Transverse colon (tissue), 4 donors: ENCODE measurements at regions not wholly inside any gene's neighbourhood (a gene's known extent, or its start where the extent isn't known, plus 50 kb on each side); places are given as distances from the start of the nearest gene placed in this dataset.
"Not testable (repeated sequence)": the region's sequence is repeated elsewhere in the genome, so short reads cannot be mapped to it uniquely, and the experiment has no call there.

ENCODE experiments used
- DNase-seq: peaks from one replicate; pipeline ENCODE4 v3.0.0-alpha.2; 2019
- H3K27ac ChIP-seq, 4 donors: fragments of 200-600 bp; sonication (generic); 2 replicates each; pipeline ENCODE4 v1.5.1; 2016 to 2018; ENCODE audit warnings: inconsistent platforms in 4 of 4
- H3K27me3 ChIP-seq: fragments of 200-600 bp; sonication (generic); 2 replicates; pipeline ENCODE4 v1.5.1; 2017; ENCODE audit warnings: inconsistent platforms
- H3K36me3 ChIP-seq, 4 donors: fragments of 200-600 bp; sonication (generic); 2 replicates each; pipeline ENCODE4 v1.5.1; 2017 to 2019; ENCODE audit warnings: inconsistent platforms in 4 of 4
- H3K4me1 ChIP-seq, 4 donors: fragments of 200-600 bp; sonication (generic); 2 replicates each; pipeline ENCODE4 v1.5.1; 2017 to 2020; ENCODE audit warnings: inconsistent platforms in 4 of 4
- H3K4me3 ChIP-seq, 4 donors: fragments of 200-600 bp; sonication (generic); 1 replicate in 1 of 4; 2 replicates in 3 of 4; pipeline versions ENCODE4 v1.5.1 to v1.6.1; 2017 to 2019; ENCODE audit warnings: inconsistent platforms in 4 of 4
- H3K9me3 ChIP-seq, 2 donors: fragments of 200-600 bp; sonication (generic); 2 replicates each; pipeline ENCODE4 v1.5.1; 2017 to 2019; ENCODE audit warnings: inconsistent platforms in 2 of 2
- CTCF ChIP-seq, 5 experiments: fragments of 200-600 bp in 3 of 5; fragments of 450-650 bp in 2 of 5; sonication (generic) in 3 of 5; IDR thresholded peaks; 1 replicate in 2 of 5; 2 replicates in 3 of 5; pipeline ENCODE4 v1.5.1; 2016 to 2017; ENCODE audit warnings: antibody characterized with exemption in 5 of 5, inconsistent platforms in 3 of 5, mild to moderate bottlenecking in 2 of 5, moderate library complexity in 1 of 5
- EP300 ChIP-seq: sonication (generic); formaldehyde crosslinking; IDR thresholded peaks from one replicate; pipeline ENCODE4 v1.6.1; 2017; ENCODE audit warnings: antibody characterized with exemption, low read depth
- POLR2A ChIP-seq: fragments of 450-650 bp; IDR thresholded peaks from one replicate; pipeline ENCODE4 v1.6.1; 2016; ENCODE audit warnings: antibody characterized with exemption, mild to moderate bottlenecking, moderate library complexity
- POLR2AphosphoS5 ChIP-seq, 3 donors: sonication (generic); formaldehyde crosslinking; IDR thresholded peaks; one replicate each; pipeline ENCODE4 v1.6.1; 2016; ENCODE audit warnings: antibody characterized with exemption in 3 of 3
- WGBS, 2 donors: methylation state at CpG; one replicate each; pipeline ENCODE4 v1.1.5; 2018; ENCODE audit warnings: low coverage in 1 of 2; 5-methylcytosine and 5-hydroxymethylcytosine counted together
- in situ Hi-C, 4 donors: fragments of 200-750 bp; cut with MboI; loops; one replicate each; pipeline versions ENCODE4 v1.15.0 to v1.15.1; 2017; ENCODE audit warnings: low sequenced_read_pairs in 3 of 4, low pct_ligation_motif_present in 1 of 4, low pct_unique_long_range_greater_than_20kb in 1 of 4
- intact Hi-C: fragments of 100-400 bp; cut with DNase I; formaldehyde crosslinking; loops from one replicate; pipeline ENCODE4 v1.15.1; 2023; ENCODE audit warnings: low total_unique reads

DNA sequence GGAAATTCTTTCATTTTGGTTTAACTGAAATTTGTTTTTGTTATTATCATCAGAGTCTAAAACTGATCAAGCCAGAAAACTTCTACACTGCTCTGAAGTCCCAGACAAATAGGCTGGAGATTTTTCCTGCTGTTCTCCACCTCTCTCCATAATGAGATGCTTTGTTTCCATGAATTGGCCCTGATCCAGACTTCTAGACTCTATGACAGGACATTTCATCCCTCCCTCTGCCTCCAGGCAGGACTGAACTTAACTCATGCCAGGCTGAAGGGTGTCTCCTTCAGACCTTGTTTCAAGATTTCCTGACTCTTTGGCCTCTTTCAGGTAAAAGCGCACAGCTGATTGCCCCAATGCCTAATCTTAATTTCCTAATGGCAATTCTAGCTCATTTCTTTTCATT, 69.1 kb upstream of the HOXC13 start:
- WGBS, 2 donors, result 86% methylated on average over 1 of the region's 1 CpG; no CpG with 5 or more reads in 1 of the 2 donors
- in situ Hi-C loops, result no loop called here
- DNase-seq, result no peak
- H3K4me3 ChIP-seq, result no peak overlapping the region
- H3K9me3 ChIP-seq, result no peaks in the 10 kb centered on the region
- no peaks in the 10 kb centered on the region for H3K36me3 ChIP-seq
- intact Hi-C loops, result no loop called here
- H3K27ac ChIP-seq, result no peak overlapping the region
- TF ChIP-seq POLR2A, result no peak
- peaks cover 50% of the 10 kb centered on the region for H3K27me3 ChIP-seq
- no peaks in the 10 kb centered on the region for H3K4me1 ChIP-seq

- no peak for TF ChIP-seq POLR2AphosphoS5 (IDR thresholded peaks at IDR 0.05)
- no peak for TF ChIP-seq EP300
- TF ChIP-seq CTCF (IDR thresholded peaks at IDR 0.05), result no peak
- TF ChIP-seq POLR2A, result no peak
- in situ Hi-C loops (no loop called here), intact Hi-C loops (no loop called here)
- Histone ChIP-seq H3K36me3 (no peaks in the 10 kb centered on the region), H3K9me3 (no peaks in the 10 kb centered on the region), H3K4me1 (no peaks in the 10 kb centered on the region), H3K4me3 (no peak overlapping the region), H3K27ac (no peak overlapping the region), H3K27me3 (peaks cover 48% of the 10 kb centered on the region)
- DNase-seq, result no peak
- WGBS, 2 donors, result 81 to 90% methylated on average over 4 of the region's 4 CpGs
Measured at GRCh38 chr12:53870117-53870516, 68.5 kb upstream of the HOXC13 start.

DNA sequence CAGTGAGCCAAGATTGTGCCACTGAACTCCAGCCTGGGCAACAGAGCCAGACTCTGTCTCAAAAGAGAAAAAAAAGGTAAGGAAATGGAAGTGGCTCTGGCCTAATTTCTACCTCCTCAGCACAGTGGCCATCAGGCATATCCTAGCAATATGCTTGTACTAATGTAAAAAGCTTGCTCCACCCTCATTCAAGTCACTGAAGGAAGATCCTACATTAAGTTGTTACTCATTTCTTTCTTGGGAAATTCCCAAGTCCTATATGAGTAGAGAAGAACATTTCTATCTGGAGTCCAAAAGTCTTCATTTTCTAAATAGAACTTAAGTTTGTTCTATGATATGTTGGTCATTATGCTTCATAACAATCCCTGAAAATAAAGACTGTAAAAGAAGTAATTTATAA, 67.3 kb upstream of the HOXC13 start:
- Histone ChIP-seq H3K36me3 (no peaks in the 10 kb centered on the region), H3K4me1 (no peaks in the 10 kb centered on the region), H3K4me3 (no peak overlapping the region), H3K27ac (no peak overlapping the region), H3K9me3 (no peaks in the 10 kb centered on the region), H3K27me3 (peaks cover 60% of the 10 kb centered on the region)
- TF ChIP-seq POLR2AphosphoS5 (IDR thresholded peaks at IDR 0.05), result no peak
- no peak for TF ChIP-seq POLR2A
- TF ChIP-seq CTCF (IDR thresholded peaks at IDR 0.05), result no peak
- TF ChIP-seq EP300, result no peak
- intact Hi-C loops, result no loop called here
- DNase-seq, result no peak
- in situ Hi-C loops, result no loop called here

DNA sequence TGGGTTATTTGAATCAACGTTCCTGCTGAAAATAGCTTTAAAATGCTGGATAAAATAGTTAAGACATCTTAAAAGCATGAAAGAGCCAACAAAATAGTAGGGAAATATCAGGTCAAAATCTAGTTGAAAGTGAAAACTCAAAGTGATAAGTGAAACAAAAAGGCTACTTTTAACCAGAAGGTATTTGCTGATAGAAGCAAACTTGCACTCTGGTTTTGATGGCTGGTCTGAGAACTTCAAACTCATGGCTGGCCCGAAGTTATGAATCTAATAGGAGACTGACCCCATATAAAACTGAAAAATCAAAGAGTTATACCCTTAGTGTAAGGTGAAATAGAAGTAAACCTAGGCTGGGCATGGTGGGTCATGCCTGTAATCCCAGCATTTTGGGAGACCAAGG, 66.3 kb upstream of the HOXC13 start:
- DNase-seq, result no peak
- Histone ChIP-seq H3K4me3 (no peak overlapping the region), H3K27ac (no peak overlapping the region), H3K36me3 (no peaks in the 10 kb centered on the region), H3K27me3 (peaks cover 64% of the 10 kb centered on the region), H3K4me1 (no peaks in the 10 kb centered on the region), H3K9me3 (no peaks in the 10 kb centered on the region)
- in situ Hi-C loops (no loop called here), intact Hi-C loops (no loop called here)
- 49 to 53% methylated on average over 2 of the region's 2 CpGs for WGBS, 2 donors
- no peak for TF ChIP-seq POLR2AphosphoS5 (IDR thresholded peaks at IDR 0.05)
- no peak for TF ChIP-seq POLR2A
- TF ChIP-seq EP300, result no peak
- no peak for TF ChIP-seq CTCF (IDR thresholded peaks at IDR 0.05)

DNA sequence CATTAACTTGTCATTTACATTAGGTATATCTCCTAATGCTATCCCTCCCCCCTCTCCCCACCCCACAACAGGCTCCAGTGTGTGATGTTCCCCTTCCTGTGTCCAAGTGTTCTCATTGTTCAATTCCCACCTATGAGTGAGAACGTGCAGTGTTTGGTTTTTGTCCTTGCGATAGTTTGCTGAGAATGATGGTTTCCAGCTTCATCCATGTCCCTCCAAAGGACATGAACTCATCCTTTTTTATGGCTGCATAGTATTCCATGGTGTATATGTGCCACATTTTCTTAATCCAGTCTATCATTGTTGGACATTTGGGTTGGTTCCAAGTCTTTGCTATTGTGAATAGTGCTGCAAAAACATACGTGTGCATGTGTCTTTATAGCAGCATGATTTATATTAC, 60.7 kb upstream of the HOXC13 start:
- H3K9me3 ChIP-seq, intact Hi-C loops, H3K36me3 ChIP-seq, H3K4me3 ChIP-seq, in situ Hi-C loops, H3K4me1 ChIP-seq, DNase-seq, H3K27ac ChIP-seq: not testable (repeated sequence)
- WGBS, 2 donors, result 69 to 85% methylated on average over 3 of the region's 3 CpGs
- peaks cover 59% of the 10 kb centered on the region for H3K27me3 ChIP-seq
